ENCODE measurements at regions not wholly inside any gene's neighbourhood (a gene's known extent, or its start where the extent isn't known, plus 50 kb on each side); places are given as distances from the start of the nearest gene placed in this dataset.

DNA sequence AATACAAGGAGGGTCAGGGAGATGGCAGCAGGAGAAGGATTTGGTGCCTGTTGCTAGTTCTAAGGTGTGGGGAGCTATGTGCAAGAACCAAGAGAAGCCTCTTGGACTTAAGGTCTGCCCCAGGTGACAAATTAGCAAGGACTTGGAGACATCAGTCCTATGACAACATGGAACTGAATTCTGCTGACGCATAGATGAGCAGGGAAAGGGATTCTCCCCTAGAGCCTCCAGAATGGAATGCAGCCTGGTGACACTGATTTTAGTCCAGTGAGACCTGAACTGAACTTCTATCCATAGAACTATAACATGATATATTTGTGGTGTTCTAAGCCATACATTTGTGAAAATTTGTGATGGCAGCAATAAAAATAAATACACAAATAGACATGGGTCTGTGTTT is 215.6 kb downstream of the ESM1 start:
- DNase-seq (ENCODE audit: low read depth), result no peak

DNA sequence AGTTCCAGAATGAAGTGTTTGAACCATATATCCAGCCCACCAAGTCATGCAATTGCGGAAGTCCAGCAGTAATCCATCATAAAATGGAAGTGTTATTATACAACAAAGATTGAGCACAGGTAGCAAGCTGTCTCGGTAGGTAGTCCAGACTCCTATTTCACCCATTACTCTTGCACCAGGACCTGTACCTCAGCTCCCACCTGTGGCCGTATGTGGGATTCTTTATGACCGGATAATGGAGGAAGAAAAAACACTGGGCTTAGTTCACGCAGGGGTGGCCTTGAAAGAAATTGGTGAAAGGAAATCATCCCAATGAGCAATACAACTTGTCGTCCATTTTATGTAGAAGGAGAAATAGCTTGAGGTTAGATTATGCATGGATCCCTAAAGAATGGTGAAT is 216.3 kb downstream of the ESM1 start:
- DNase-seq (ENCODE audit: low read depth), result no peak

DNA sequence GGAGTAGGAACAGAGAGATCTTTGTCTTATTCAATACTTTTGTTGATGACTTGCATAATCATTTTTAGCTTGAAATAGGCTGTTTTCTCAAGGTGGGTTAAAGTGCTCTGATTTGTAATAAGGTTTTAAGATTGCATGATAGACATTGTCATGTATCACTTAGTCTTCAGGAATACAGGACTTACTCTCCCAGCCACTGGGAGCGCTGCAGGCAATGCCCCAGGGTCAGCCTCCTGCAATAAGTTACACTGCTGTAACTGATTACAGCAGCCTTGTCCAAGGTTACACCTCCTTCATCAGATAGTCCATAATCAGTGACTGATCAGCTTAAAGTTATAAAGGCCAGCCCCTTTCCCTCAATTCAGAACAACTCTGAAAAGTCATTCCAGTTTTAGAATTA is 218.6 kb downstream of the ESM1 start:
- no peak for DNase-seq (ENCODE audit: low read depth)

DNA sequence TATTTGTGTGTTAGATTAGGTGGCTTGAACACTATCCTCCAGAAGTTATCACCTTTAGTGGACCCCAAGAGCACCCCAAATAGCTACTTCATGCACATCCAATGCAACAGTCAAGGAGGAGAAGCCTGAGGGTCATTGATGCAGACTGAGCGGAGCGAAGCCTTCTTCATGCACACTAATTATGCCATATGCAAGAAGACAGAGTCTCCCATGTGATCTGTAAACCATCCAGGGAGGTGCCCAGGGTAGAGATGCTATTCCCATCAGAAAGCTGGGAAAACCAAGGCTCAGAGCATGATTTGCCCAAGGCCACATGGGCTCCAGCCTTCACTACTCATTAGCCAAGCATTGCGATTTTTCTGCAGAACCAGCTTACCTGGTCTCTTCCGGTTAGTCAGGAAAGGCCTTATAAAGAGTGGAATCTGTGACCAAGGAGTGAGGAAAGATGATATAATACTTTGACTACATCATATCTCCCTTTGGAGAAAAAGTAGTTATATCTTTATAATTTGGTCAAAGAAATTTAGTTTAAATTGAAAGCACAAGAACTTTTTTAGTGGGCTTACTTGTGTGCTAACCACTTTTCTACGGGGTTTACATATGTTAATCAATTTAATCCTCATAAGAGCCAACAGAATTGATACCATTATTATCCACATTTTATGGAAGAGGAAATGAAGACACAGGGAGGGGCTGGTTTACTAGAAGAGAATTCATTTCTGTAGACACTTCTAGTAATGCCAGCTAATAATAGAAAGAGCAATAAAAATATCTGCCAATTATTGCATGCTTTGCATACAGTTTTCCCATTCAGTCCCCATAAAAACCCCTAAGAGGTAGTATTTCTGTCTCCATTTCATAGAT is 220.0 kb downstream of the ESM1 start:
- no peak for DNase-seq (ENCODE audit: low read depth)

DNA sequence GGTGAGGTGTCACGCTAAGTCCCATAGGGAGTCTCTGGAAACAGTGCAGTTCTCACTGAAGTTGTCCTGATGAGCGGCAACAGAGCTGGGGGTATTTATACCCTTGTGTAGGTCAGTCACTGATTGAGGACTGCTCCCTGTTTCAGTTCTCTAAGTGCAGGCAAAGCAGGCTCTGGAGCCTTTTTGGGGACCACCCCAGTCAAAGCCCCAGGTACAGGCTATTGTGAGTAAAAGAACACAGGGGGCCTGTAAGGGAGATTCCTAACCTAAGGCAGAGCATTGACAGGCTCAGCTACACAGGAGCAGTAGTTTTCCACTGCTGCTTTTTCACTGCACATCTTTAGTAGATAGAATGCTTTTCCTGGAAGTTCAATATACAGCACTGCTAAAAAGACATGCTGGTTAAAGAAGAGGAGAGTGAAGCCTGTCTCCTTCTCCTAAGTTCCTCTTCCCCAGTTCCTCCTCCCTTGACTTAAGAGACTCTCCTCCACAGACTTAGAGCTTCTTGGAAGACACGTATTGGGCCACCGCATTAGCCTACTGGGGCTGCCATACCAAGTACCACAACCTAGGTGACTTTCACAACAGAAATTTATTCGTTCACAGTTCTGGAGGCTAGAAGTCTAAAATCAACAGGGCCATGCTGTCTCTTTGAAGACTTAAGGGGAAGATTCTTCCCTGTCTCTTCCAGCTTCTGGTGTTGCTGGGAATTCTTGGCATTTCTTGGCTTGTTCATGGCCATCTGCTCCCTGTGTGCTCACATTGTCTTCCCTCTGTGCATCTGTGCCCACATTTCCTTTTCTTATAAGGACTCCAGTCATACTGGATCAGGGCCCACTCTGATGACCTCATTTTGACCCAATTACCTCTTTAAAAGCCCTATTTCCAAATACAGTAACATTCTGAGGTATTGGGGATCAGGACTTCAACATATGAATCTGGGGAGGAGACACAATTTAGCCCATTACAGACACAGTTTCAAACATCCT is 221.0 kb downstream of the ESM1 start:
- peak; percentile 24 for DNase-seq (ENCODE audit: low read depth)

DNA sequence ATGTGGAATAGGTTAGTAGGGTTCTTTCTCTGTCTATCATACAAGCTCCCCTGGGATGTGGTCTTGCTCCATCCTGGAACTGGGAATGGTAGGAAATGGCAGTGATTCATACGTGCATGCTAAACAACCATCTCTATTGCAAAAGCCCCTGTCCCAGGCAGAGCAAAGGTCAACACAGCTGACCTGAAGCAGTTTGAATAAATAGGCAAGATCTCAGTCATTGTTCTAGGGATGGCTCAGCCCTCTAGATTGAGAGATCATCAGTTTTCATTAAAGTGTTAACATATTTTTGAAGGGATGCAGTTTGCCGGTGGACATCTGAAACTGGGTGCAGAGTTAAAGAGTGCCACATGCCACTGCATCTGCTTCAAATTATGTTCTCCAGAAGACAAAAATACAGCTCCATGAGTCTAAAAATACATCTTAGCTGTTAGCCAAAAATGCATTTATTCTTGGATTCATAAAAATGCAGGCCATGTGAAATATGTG is 224.1 kb downstream of the ESM1 start:
- DNase-seq (ENCODE audit: low read depth), result peak; percentile 100

DNA sequence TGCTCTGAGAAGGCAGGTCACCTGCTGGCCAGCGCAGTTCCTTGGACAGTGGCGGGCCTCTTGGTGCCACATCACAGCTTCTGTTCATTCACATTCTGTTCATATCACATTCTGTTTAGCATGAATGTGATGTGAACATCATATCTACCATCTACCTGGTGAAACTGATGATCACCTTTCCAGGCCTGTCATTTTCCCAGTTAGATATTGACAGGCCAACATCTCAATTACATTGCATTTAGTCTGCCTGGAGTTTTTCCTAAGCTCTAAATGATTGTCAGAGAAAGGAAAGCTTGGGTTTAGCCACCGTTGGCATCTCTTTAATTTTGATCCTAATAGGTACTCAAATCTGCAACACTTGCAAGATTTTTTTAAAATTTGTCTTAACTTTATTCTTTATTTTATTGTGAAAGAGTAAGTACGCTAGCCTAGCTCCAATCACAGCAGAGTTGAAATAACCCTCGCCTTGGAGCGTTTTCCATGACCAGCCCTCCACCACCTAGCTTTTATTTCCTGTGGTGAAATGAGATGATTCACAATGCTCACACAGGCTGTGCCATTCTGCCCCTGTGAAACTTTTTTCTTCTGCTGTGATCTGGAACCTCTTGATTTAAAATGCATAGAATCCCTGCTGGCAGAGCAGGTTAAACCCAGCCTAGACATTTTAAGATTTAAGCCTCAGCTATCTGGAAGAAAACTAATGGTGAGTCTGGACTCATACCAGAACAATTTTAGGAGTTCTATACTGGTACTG is 225.0 kb downstream of the ESM1 start:
- peak; percentile 84 for DNase-seq (ENCODE audit: low read depth)

DNA sequence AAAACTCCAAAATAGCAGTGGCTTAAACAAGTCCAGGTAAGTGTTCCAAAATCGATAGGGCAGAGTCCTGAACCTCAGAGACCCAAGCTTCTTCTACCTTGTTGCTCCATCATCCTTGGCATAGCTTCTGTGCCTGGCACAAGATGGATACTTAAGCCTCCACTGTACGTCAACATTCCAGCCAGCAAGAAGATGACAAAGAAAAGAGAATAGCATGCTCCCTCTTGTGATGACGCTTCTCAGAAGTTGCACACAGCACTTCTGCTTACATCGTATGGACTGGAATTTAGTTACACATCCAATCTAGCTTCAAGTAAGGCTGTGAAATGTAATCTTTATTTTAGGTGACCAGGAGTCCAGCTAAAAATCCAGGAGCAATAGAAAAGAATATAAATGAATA is 227.4 kb downstream of the ESM1 start:
- DNase-seq (ENCODE audit: low read depth), result peak; percentile 74

DNA sequence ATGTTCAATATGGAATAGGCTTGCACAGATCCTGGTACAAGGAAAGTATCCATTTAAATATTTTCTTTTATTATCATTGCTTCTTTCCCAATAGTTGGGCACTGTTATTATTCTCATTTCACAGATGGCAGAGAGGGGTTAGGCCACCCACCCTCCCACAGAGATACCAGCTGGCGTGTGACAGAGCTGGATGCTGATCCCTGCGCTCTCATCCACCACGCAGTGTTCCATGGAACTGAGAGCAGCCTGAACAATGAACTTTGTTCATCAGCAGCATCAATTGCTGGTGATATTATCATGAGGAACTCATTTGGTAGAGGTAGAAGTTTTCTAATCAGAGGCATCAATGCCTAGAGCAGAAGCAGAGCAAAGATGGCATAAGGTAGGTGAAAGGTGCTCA is 227.9 kb downstream of the ESM1 start:
- DNase-seq (ENCODE audit: low read depth), result no peak

DNA sequence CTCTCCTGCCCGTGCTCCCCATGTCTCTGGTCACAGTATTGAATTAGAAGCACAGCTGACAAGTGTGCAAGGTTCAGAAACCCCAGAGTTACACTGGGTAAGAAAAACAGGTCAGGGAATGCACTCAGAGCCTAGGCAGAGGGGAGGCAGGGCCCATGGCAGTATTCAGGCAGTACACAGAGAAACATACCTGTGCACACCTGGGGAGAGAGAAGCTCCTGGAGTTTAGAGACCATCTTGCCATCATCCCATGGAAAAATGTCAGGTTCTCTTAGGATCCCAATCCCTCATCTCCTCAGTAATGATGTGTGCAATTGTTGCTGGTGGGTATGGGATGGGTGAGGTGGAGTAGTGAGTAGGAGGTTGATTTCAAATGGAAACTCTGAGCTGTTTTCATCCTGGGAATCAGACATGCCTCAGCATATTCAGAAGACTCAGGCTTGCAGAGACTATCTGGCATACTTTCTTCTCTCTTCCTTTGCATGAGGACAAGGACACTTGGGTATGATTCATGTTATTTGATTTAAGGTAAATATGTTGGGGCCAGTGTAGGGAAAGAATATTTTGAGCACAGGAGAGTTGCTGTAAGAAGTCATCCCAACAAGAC is 228.5 kb downstream of the ESM1 start:
- DNase-seq (ENCODE audit: low read depth), result peak; percentile 36

DNA sequence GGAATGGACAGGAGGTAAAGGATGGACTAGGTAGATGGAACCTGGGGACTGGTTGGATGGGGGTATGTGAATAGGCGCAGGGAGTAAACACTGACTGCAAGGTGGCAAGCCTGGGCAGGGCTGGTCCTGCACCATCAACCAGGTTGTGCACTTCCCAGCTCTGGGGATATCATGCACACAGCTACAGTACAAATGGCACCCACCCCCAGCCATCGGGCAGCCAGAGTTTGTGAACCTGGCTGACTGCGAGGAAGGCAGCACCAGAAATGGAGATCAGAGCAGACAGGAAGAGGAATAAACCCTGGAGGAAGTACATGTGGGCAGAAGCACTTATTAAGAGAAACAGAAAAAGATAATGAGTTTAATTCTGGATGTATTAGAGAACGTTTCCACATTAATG is 229.1 kb downstream of the ESM1 start:
- DNase-seq (ENCODE audit: low read depth), result no peak

DNA sequence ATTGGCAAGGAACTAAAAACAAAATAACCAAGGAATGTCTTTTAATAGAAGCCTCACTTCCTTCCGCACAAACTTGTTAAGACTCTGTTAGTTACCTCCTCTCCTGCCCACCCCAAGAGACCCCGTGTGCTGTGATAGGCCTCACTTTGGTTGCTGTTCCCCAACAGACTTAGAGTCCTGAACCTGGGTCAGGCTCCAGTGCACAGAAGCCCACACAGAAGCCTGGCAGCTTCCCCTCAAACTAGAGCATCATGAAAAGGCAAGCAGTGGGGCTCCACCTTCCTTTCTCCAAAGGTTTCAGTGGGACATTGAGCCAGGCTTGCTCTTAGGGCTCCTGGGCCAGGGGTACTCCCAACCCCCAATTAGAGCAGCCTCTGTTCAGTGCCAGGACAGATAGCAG is 230.5 kb downstream of the ESM1 start:
- DNase-seq (ENCODE audit: low read depth), result no peak

DNA sequence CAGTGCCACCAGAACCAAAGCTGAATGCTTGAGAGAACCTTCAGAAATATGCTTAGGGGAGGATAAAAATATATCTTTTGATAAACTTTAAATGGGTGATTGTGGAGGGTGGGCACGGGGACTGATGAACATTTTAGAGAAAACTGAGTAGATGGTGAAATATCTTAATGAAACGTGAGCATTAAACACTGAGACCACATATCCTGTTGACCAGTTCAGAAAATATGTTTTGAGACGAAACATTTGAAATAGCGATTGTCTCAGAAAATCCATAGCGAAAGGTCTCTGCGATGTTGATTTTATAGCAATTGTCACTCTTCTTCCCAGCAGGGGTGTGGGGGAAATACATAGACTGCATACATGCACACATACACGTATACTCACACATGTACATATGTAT is 231.0 kb downstream of the ESM1 start:
- no peak for DNase-seq (ENCODE audit: low read depth)

DNA sequence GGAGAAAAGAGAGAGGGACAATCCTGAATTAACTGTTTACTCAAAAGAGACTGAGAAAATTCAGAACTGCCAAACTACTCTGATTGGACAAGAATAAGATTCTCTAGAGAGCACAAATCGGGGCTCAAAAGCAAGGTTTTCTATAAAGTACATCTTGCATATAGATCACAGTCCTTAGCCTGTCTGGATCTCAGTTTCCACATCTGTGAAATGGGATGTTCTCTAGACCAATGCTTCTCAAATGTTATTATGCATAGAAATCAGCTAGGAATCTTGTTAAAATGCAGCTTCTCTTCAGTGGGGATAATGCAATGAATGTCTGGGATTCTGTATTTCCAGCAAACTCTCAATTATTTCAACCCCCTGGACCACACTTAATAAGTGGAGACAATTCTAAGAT is 231.6 kb downstream of the ESM1 start:
- no peak for DNase-seq (ENCODE audit: low read depth)

DNA sequence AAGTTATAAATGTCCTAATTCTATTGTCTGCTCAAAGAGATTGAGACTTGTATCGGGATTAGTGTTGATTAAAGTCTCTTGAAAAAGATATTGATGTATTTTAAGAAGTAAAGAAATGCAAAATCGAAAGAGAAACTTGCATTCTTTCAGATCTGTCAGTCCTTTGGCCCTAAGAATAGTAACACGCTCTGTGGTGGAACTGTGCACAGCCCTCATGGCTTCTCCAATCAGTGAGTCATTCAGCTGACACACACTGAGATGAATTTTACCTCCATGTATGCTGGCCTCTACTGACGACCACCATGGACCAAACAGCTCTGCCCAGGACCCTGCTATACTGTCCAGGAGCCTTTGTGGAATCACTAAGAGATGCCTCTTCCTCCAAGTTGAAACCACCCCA is 232.4 kb downstream of the ESM1 start:
- DNase-seq (ENCODE audit: low read depth), result peak; percentile 18

DNA sequence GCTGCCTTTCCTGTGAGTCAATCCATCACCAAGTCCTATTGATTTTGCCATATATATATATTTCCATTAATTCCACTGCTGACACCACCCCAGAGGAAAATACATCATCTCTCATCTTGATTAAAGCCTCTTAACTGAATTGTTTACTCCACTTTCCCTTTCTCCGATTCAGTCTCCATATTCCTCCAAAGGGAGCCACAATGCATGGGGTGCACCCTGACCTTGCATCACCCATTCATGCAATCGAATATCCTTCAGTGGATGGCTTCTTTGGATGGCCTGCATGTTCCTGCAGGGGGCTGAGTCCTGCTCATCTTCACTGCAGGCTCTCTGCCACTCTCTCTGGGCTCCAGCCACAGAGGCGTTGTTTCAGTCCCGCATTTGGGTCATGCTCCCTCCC is 231.0 kb downstream of the SNX18 start:
- no peak for DNase-seq (ENCODE audit: low read depth)

DNA sequence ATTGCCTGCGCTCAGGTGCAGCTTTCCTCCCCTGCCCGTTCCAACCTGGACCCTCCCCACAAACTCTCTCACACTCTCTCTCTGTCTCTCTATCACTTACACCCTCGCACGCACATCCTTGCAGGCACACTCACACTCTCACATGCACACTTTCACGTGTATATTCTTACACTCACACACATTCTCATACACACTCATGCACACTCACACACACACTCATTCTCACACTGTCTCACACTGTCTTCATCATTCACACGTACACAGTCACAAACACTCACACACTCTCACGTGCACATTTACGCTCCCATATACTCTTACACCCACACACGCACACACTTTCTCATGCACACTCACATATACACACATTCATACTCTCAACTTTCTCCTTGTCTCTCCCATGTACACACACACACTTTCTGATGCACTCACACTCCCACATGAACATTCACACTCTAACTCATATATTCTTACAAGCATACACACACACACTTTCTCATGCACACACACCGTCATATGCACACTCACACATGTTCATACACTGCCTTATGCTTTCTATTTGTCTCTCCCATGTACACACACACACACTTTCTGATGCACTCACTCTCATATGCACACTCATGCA is 229.3 kb downstream of the SNX18 start:
- no peak for DNase-seq (ENCODE audit: low read depth)

DNA sequence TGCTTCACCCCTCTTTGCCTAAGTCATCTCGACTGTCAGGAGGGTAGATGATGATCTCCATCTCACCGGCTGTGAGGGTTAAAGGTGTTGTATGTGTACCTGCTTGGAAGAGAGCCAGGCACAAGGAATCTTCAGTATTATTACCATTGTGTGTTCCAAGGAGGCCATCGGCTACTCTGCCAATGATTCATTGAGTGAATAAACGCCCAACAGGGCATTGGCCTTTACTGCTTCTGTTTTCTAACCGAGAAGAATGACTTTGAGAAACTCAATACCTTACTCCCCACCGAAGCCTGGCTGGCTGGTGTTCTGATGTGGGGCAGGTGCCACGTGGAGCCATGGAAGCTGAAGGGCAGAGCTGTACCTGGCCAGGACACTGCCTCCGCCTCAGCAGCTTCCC is 228.8 kb downstream of the SNX18 start:
- DNase-seq (ENCODE audit: low read depth), result no peak

DNA sequence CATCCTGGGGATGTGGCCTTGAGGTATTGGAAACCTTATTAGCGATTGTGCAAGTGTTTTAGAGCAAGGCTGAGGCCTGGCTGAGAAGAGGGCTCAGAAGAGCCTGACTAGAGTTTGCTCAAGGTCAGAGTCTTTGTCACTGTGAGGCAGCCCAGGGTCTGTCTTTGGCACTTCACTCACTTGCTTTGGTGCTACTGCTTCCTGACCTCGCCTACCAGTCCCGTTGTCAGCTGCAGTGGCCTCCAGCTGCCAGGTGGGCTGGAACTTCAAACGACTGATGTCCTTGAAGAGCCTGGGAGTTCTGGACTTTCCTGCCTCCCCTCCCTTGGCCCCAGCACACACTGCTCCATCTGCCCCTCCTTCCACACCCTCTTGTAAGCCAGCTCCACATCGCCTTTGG is 228.0 kb downstream of the SNX18 start:
- DNase-seq (ENCODE audit: low read depth), result no peak

DNA sequence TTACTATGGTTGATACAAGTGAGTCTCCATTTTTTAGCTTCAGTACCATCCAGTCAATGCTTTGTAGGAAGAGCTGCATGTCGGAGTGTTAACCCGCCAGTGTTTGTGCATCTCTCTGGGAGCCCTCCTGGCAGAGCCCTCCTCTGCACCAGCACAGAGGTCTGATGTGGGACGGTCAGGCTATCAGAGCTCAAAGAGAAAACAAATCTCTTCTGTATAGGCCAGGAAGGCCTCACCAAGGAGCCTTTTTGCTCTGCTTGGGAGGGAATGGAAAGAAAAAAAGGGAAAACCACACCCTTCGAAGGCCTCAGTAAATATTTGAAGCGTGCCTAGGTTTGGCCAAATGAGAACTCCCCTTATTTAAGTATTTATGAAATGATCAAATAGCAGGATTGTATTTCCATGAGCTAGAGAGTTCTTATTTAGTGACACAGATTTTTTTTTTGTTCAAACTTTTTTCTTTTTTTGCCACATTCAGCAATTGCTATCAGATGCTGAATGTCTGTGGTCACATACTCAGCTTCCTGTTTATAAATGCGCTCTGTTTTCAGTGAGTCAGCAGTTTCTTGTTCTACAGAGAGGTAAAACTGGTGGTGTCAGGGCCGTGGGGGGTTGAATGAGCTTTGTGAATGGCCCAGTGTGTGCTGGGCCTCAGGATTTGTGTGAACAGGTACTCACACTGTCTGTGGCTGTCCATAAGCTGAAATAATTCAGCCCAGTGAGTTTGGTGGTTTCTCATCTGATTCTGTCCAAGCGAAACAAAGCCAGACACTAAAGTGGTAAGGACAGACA is 226.6 kb downstream of the SNX18 start:
- DNase-seq (ENCODE audit: low read depth), result peak; percentile 98
